Muscle of leg (tissue), 3 donors: ENCODE measurements at regions not wholly inside any gene's neighbourhood (a gene's known extent, or its start where the extent isn't known, plus 50 kb on each side); places are given as distances from the start of the nearest gene placed in this dataset.

ENCODE experiments used
- DNase-seq: peaks from one replicate; pipeline ENCODE4 v3.0.0; 2013
- H3K27ac ChIP-seq: one replicate; pipeline ENCODE4 v1.5.1; 2013; ENCODE audit warnings: mild to moderate bottlenecking, low read length, control low read depth
- H3K27me3 ChIP-seq: one replicate; pipeline ENCODE4 v1.6.1; 2013; ENCODE audit warnings: low read length; ENCODE audit not compliant: control insufficient read depth, insufficient read depth
- H3K36me3 ChIP-seq: one replicate; pipeline ENCODE4 v1.6.1; 2013; ENCODE audit warnings: low read length; ENCODE audit not compliant: control insufficient read depth, insufficient read depth
- H3K4me1 ChIP-seq: one replicate; pipeline ENCODE4 v1.6.1; 2013; ENCODE audit warnings: low read length; ENCODE audit not compliant: control insufficient read depth, insufficient read depth
- H3K4me3 ChIP-seq: one replicate; pipeline ENCODE4 v1.5.1; 2013; ENCODE audit warnings: low read length, control low read depth
- H3K9me3 ChIP-seq: replicated peaks from 2 replicates; pipeline ENCODE4 v1.6.1; 2013; ENCODE audit warnings: low read depth, low read length; ENCODE audit not compliant: control insufficient read depth
- WGBS: methylation state at CpG from one replicate; pipeline ENCODE4 v1.1.5; 2013; ENCODE audit warnings: missing lambda C conversion rate; ENCODE audit not compliant: insufficient coverage; 5-methylcytosine and 5-hydroxymethylcytosine counted together

GRCh38 chr10:7029672-7030071, 381.2 kb downstream of the SFMBT2 start:
- Histone ChIP-seq H3K4me3 (no peak overlapping the region), H3K4me1 (no peaks in the 10 kb centered on the region), H3K9me3 (no peaks in the 10 kb centered on the region), H3K27me3 (no peaks in the 10 kb centered on the region), H3K36me3 (no peaks in the 10 kb centered on the region), H3K27ac (no peak overlapping the region)
- no CpG with 5 or more reads among the region's 1 CpG for WGBS
- no peak for DNase-seq

- 92% methylated on average over 1 of the region's 1 CpG for WGBS
- DNase-seq, result no peak
- Histone ChIP-seq H3K4me1 (no peaks in the 10 kb centered on the region), H3K4me3 (no peak overlapping the region), H3K36me3 (no peaks in the 10 kb centered on the region), H3K27me3 (no peaks in the 10 kb centered on the region), H3K27ac (no peak overlapping the region), H3K9me3 (no peaks in the 10 kb centered on the region)
Measured at GRCh38 chr10:7028809-7029166, 382.0 kb downstream of the SFMBT2 start.

GRCh38 chr10:7027913-7028808, 382.7 kb downstream of the SFMBT2 start:
- no CpG with 5 or more reads among the region's 7 CpGs for WGBS
- no peak for DNase-seq
- Histone ChIP-seq H3K27me3 (no peaks in the 10 kb centered on the region), H3K27ac (no peak overlapping the region), H3K9me3 (no peaks in the 10 kb centered on the region), H3K4me1 (no peaks in the 10 kb centered on the region), H3K4me3 (no peak overlapping the region), H3K36me3 (no peaks in the 10 kb centered on the region)

- 40% methylated on average over 1 of the region's 4 CpGs for WGBS
- DNase-seq, result peak; percentile 27
- H3K27ac ChIP-seq, result no peak overlapping the region
- H3K9me3 ChIP-seq, result no peaks in the 10 kb centered on the region
- H3K4me3 ChIP-seq, result no peak overlapping the region
- H3K4me1 ChIP-seq, result no peaks in the 10 kb centered on the region
- H3K36me3 ChIP-seq, result no peaks in the 10 kb centered on the region
- H3K27me3 ChIP-seq, result no peaks in the 10 kb centered on the region
Measured at GRCh38 chr10:7027237-7027912, 383.5 kb downstream of the SFMBT2 start.

- no peaks in the 10 kb centered on the region for H3K36me3 ChIP-seq
Measured at GRCh38 chr10:7026818-7027217, 384.0 kb downstream of the SFMBT2 start.

GRCh38 chr10:7025296-7025695, 385.5 kb downstream of the SFMBT2 start:
- Histone ChIP-seq H3K36me3 (no peaks in the 10 kb centered on the region), H3K27ac (no peak overlapping the region), H3K9me3 (no peaks in the 10 kb centered on the region), H3K4me3 (no peak overlapping the region), H3K4me1 (no peaks in the 10 kb centered on the region), H3K27me3 (no peaks in the 10 kb centered on the region)
- DNase-seq, result no peak
- no CpG with 5 or more reads among the region's 2 CpGs for whole genome bisulfite sequencing

More at GRCh38 chr10:7026818-7027217, 384.0 kb downstream of the SFMBT2 start:
- Histone ChIP-seq H3K27me3 (no peaks in the 10 kb centered on the region), H3K4me3 (no peak overlapping the region), H3K27ac (no peak overlapping the region), H3K9me3 (no peaks in the 10 kb centered on the region), H3K4me1 (no peaks in the 10 kb centered on the region)
- WGBS, result 100% methylated on average over 1 of the region's 4 CpGs
- DNase-seq, result no peak

GRCh38 chr10:7015457-7015856, 395.4 kb downstream of the SFMBT2 start:
- no peak overlapping the region for H3K27ac ChIP-seq
- H3K36me3 ChIP-seq, result no peaks in the 10 kb centered on the region
- DNase-seq, result no peak
- no peaks in the 10 kb centered on the region for H3K27me3 ChIP-seq
- no peaks in the 10 kb centered on the region for H3K4me1 ChIP-seq
- H3K9me3 ChIP-seq, result no peaks in the 10 kb centered on the region
- WGBS, result 47% methylated on average over 4 of the region's 5 CpGs
- H3K4me3 ChIP-seq, result no peak overlapping the region

- H3K4me3 ChIP-seq, result no peak overlapping the region
- DNase-seq, result no peak
- H3K27me3 ChIP-seq, result no peaks in the 10 kb centered on the region
- H3K36me3 ChIP-seq, result no peaks in the 10 kb centered on the region
- 100% methylated on average over 1 of the region's 4 CpGs for WGBS
- no peaks in the 10 kb centered on the region for H3K4me1 ChIP-seq
- H3K9me3 ChIP-seq, result no peaks in the 10 kb centered on the region
- no peak overlapping the region for H3K27ac ChIP-seq
Measured at GRCh38 chr10:7014721-7015120, 396.1 kb downstream of the SFMBT2 start.

GRCh38 chr10:7011994-7012393, 398.8 kb downstream of the SFMBT2 start:
- no peak overlapping the region for H3K27ac ChIP-seq
- H3K27me3 ChIP-seq, result no peaks in the 10 kb centered on the region
- no CpG with 5 or more reads among the region's 2 CpGs for WGBS
- no peaks in the 10 kb centered on the region for H3K9me3 ChIP-seq
- DNase-seq, result no peak
- no peaks in the 10 kb centered on the region for H3K36me3 ChIP-seq
- H3K4me3 ChIP-seq, result no peak overlapping the region
- no peaks in the 10 kb centered on the region for H3K4me1 ChIP-seq

- no CpG with 5 or more reads among the region's 2 CpGs for WGBS
- Histone ChIP-seq H3K4me3 (no peak overlapping the region), H3K36me3 (no peaks in the 10 kb centered on the region)
Measured at GRCh38 chr10:7008645-7009044, 402.2 kb downstream of the SFMBT2 start.

More at GRCh38 chr10:7008645-7009044, 402.2 kb downstream of the SFMBT2 start:
- Histone ChIP-seq H3K27me3 (no peaks in the 10 kb centered on the region), H3K4me1 (no peaks in the 10 kb centered on the region), H3K27ac (no peak overlapping the region), H3K9me3 (no peaks in the 10 kb centered on the region)
- DNase-seq, result no peak
